ENCODE measurements at regions not wholly inside any gene's neighbourhood (a gene's known extent, or its start where the extent isn't known, plus 50 kb on each side); places are given as distances from the start of the nearest gene placed in this dataset.
"Not testable (repeated sequence)": the region's sequence is repeated elsewhere in the genome, so short reads cannot be mapped to it uniquely, and the experiment has no call there.

DNA sequence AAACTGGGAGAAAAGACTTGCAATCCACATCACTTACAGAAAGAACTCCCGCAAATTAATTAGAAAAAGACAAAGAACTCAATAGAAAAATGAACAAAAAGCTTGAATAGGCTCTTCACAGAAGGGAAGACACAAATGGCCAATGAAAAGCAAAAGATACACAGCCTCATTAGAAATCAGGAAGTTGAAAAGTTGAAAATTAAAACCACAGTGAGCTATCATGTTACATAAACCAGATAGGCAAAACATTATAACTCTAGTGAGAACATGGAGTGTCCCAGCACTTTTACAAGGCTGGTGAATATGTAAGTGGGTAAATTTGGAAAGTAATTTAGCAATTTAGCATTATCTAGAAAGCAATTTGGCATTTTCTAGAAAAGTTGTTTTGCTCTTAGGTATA is 158.4 kb upstream of the RASSF8 start:
- Histone ChIP-seq H3K9me3 (ENCODE audit: low read length) (no peaks in the 10 kb centered on the region), H2AFZ (ENCODE audit: low read depth, low read length) (no peak overlapping the region), H3K4me1 (ENCODE audit: insufficient read depth, low read length) (peaks cover 25% of the 10 kb centered on the region), H3K4me3 (ENCODE audit: low read length) (no peak overlapping the region), H3K36me3 (ENCODE audit: insufficient read depth, low read length) (no peaks in the 10 kb centered on the region), H3K27me3 (ENCODE audit: insufficient read depth, low read length) (no peaks in the 10 kb centered on the region)

DNA sequence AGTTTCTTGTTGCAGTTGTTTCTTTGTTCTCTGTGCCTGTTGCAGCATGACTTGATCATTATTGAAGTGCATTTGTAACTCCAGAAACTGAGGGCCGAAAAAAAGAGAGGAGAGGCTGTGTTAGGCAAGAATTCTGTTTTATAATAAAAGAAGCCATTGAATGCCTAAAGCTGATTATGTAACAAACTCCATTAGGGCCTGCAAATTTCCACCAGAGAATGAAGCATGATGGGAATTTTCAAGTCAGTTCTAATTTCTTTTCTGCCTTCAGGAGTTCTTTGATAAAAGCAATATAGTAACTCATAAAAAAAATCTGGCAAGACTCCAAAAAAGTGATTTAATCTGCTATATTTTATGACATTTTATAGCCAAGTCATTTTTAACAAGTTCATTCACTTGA is 156.7 kb upstream of the RASSF8 start:
- Histone ChIP-seq H3K4me3 (ENCODE audit: low read length) (no peak overlapping the region), H3K27me3 (ENCODE audit: insufficient read depth, low read length) (no peaks in the 10 kb centered on the region), H3K36me3 (ENCODE audit: insufficient read depth, low read length) (no peaks in the 10 kb centered on the region), H2AFZ (ENCODE audit: low read depth, low read length) (no peak overlapping the region), H3K9me3 (ENCODE audit: low read length) (no peaks in the 10 kb centered on the region), H3K4me1 (ENCODE audit: insufficient read depth, low read length) (peaks cover 12% of the 10 kb centered on the region)

DNA sequence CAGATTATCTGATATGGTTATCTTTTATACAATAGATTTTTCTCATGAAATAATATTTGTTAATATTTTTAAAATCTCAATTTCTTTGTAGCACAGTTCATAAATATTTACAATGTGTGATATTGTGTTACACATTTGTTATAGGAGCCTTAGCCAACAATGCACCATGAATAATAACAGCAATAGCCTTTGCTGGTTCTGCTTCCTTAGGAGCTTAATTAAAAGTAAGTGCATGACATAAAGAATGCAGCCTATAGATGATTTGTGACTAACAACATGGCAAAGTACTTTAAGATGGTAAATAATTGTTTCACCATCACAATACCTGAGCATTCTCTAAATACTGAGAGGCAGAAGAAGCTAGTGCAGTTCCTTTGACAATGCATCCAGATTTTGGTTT is 156.3 kb upstream of the RASSF8 start:
- H2AFZ ChIP-seq (ENCODE audit: low read depth, low read length) = no peak overlapping the region
- no peaks in the 10 kb centered on the region for H3K27me3 ChIP-seq (ENCODE audit: insufficient read depth, low read length)
- H3K4me3 ChIP-seq (ENCODE audit: low read length) = no peak overlapping the region
- H3K9me3 ChIP-seq (ENCODE audit: low read length) = no peaks in the 10 kb centered on the region
- peaks cover 10% of the 10 kb centered on the region for H3K4me1 ChIP-seq (ENCODE audit: insufficient read depth, low read length)
- no peaks in the 10 kb centered on the region for H3K36me3 ChIP-seq (ENCODE audit: insufficient read depth, low read length)

DNA sequence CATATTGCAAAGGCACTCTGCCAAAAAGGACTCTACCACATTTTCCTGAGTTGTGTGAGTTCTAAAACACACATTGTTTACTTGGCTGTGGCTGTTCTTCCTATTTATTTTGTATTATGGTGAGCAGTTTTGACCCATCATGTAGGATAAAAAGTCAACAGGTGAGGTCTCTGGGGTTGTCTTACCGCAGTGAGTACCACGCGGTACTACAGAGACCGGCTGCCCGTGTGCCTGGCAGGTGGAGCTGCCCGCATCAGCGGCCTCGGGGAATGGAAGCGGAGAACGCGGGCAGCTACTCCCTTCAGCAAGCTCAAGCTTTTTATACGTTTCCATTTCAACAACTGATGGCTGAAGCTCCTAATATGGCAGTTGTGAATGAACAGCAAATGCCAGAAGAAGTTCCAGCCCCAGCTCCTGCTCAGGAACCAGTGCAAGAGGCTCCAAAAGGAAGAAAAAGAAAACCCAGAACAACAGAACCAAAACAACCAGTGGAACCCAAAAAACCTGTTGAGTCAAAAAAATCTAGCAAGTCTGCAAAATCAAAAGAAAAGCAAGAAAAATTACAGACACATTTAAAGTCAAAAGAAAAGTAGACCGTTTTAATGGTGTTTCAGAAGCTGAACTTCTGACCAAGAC is 155.3 kb upstream of the RASSF8 start:
- H3K4me3 ChIP-seq (ENCODE audit: low read length); H3K36me3 ChIP-seq (ENCODE audit: insufficient read depth, low read length); H3K27me3 ChIP-seq (ENCODE audit: insufficient read depth, low read length); H3K4me1 ChIP-seq (ENCODE audit: insufficient read depth, low read length); H2AFZ ChIP-seq (ENCODE audit: low read depth, low read length); H3K9me3 ChIP-seq (ENCODE audit: low read length): not testable (repeated sequence)

DNA sequence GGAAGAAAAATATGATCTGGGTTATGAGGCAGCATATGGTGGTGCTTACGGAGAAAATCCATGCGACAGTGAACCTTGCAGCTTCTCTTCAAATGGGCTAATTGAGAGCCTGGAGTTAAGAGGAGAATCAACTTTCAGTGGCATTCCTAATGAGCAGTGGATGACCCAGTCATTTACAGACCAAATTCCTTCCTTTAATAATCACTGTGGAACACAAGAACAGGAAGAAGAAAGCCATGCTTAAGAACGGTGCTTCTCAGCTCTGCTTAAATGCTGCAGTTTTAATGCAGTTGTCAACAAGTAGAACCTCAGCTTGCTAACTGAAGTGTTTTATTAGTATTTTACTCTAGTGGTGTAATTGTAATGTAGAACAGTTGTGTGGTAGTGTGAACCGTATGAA is 154.2 kb upstream of the RASSF8 start:
- H3K36me3 ChIP-seq (ENCODE audit: insufficient read depth, low read length); H3K27me3 ChIP-seq (ENCODE audit: insufficient read depth, low read length); H3K4me3 ChIP-seq (ENCODE audit: low read length); H2AFZ ChIP-seq (ENCODE audit: low read depth, low read length); H3K4me1 ChIP-seq (ENCODE audit: insufficient read depth, low read length); H3K9me3 ChIP-seq (ENCODE audit: low read length): not testable (repeated sequence)

DNA sequence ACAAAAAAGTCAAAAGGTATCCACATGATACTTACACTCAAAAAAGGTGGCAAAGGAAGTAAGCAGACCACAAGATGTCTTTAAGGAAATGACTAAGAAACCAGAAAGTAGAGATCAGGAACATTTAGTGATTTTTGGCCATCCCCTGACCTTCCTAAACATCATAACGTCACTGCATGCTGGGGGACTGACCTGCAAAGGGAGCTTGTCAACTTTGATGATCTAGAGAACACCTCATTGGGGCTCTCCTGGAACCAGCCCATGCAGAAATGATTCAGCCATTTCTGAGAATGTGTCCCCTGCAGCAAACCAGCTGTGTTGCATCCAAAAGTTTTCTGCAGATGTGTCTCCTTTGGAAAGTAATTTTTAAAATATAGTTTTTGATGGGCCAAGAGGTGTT is 152.2 kb upstream of the RASSF8 start:
- H3K27me3 ChIP-seq (ENCODE audit: insufficient read depth, low read length) = no peaks in the 10 kb centered on the region
- H2AFZ ChIP-seq (ENCODE audit: low read depth, low read length) = no peak overlapping the region
- no peaks in the 10 kb centered on the region for H3K9me3 ChIP-seq (ENCODE audit: low read length)
- H3K36me3 ChIP-seq (ENCODE audit: insufficient read depth, low read length) = no peaks in the 10 kb centered on the region
- H3K4me1 ChIP-seq (ENCODE audit: insufficient read depth, low read length) = peaks cover 9% of the 10 kb centered on the region
- no peak overlapping the region for H3K4me3 ChIP-seq (ENCODE audit: low read length)

DNA sequence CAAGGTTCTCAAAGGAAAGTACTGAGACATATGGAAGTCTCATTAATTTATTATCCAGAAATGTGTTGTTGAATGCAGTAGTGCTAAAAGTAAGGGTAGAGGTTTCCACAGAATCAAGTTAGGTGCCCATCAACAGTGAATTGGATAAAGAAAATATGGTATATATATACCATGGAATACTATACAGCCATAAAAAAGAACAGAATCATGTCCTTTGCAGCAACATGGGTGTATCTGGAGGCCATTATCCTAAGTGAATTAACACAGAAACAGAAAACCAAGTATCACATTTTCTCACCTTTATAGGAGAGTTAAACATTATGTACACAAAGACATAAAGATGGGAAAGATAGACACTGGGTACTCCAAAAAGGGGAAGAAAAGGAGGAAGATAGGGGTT is 149.9 kb upstream of the RASSF8 start:
- Histone ChIP-seq H3K36me3 (ENCODE audit: insufficient read depth, low read length) (no peaks in the 10 kb centered on the region), H3K9me3 (ENCODE audit: low read length) (no peaks in the 10 kb centered on the region), H3K27me3 (ENCODE audit: insufficient read depth, low read length) (no peaks in the 10 kb centered on the region), H3K4me1 (ENCODE audit: insufficient read depth, low read length) (no peaks in the 10 kb centered on the region), H3K4me3 (ENCODE audit: low read length) (no peak overlapping the region), H2AFZ (ENCODE audit: low read depth, low read length) (no peak overlapping the region)

DNA sequence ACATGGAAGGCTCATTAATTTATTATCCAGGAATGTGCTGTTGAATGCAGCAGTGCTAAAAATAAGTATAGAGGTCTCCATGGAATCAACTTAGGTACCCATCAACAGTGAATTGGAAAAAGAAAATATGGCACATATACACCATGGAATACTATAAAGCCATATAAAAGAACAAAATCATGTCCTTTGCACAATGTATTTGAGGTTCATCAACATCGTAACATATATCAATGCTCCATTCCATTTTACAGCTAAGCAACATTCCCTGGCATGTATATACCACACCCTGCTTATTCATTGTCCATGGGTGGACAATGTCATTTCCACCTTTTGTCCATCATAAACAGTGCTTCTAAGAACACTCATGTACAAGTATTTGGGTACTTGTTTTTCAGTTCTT is 147.8 kb upstream of the RASSF8 start:
- Histone ChIP-seq H3K27me3 (ENCODE audit: insufficient read depth, low read length) (no peaks in the 10 kb centered on the region), H3K9me3 (ENCODE audit: low read length) (no peaks in the 10 kb centered on the region), H3K4me1 (ENCODE audit: insufficient read depth, low read length) (no peaks in the 10 kb centered on the region), H2AFZ (ENCODE audit: low read depth, low read length) (no peak overlapping the region), H3K4me3 (ENCODE audit: low read length) (no peak overlapping the region), H3K36me3 (ENCODE audit: insufficient read depth, low read length) (no peaks in the 10 kb centered on the region)

DNA sequence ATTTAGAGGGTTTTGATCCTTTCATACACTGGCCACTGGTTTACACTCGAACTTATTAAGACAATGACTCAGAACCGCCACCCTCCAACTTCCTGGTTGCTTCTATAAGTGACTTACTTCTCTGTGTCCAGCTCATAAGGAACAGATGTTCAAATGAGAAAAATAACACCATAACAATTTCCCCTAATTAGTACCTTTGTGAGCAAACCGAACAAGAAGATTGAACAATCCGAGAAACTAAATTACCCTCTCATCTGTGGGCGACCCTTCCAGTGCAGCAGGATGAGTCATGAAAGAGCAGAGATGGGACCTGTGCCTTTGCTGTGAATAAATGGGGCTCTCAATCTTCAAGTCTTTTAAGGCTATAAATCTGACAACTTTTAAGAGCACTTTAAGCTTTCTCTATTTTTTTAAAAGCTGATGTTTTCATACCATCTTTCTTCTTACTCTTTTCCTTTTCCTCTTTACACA is 146.8 kb upstream of the RASSF8 start:
- H3K27me3 ChIP-seq (ENCODE audit: insufficient read depth, low read length) = no peaks in the 10 kb centered on the region
- H3K9me3 ChIP-seq (ENCODE audit: low read length) = no peaks in the 10 kb centered on the region
- H3K36me3 ChIP-seq (ENCODE audit: insufficient read depth, low read length) = no peaks in the 10 kb centered on the region
- H3K4me3 ChIP-seq (ENCODE audit: low read length) = no peak overlapping the region
- no peaks in the 10 kb centered on the region for H3K4me1 ChIP-seq (ENCODE audit: insufficient read depth, low read length)
- no peak overlapping the region for H2AFZ ChIP-seq (ENCODE audit: low read depth, low read length)

DNA sequence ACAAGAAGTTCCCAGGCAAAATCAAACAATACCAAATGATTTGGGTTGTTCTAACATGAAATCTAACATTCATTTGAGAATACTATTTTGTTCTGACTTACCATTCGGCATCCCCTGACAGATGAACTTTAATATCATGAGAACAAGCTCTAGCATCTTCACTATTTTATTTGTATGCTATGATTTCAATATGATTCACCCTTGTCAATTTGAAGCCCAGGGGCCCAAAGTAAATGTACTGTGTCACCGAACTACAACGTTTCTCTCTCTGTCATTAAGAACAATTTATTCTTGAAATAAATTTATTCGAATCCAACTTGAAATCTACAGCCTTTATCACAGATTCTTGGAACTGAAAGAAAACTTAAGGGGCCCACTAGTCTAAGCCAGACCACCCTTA is 146.2 kb upstream of the RASSF8 start:
- H3K9me3 ChIP-seq (ENCODE audit: low read length) = no peaks in the 10 kb centered on the region
- H2AFZ ChIP-seq (ENCODE audit: low read depth, low read length) = no peak overlapping the region
- H3K36me3 ChIP-seq (ENCODE audit: insufficient read depth, low read length) = no peaks in the 10 kb centered on the region
- no peaks in the 10 kb centered on the region for H3K4me1 ChIP-seq (ENCODE audit: insufficient read depth, low read length)
- H3K4me3 ChIP-seq (ENCODE audit: low read length) = no peak overlapping the region
- H3K27me3 ChIP-seq (ENCODE audit: insufficient read depth, low read length) = no peaks in the 10 kb centered on the region

DNA sequence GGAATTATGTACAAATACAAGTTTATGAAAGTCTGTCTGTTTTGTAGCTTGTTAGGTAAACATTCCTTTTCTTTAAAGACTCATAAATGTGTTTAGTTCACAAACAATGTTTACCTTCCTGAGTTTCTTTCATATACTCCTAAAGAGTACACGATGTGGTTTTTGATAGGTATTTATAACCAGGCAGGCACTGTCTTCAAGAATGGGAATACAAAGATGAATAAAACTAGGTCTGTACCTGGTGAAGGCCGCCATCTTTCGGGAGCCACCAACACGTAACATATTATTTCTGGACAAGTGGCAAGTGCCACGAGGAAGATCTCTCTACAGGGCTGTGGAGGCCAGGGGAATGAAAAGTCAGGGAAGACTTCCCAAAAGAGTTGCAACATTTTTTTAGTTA is 144.6 kb upstream of the RASSF8 start:
- Histone ChIP-seq H3K36me3 (ENCODE audit: insufficient read depth, low read length) (no peaks in the 10 kb centered on the region), H2AFZ (ENCODE audit: low read depth, low read length) (no peak overlapping the region), H3K4me1 (ENCODE audit: insufficient read depth, low read length) (no peaks in the 10 kb centered on the region), H3K4me3 (ENCODE audit: low read length) (no peak overlapping the region), H3K27me3 (ENCODE audit: insufficient read depth, low read length) (no peaks in the 10 kb centered on the region), H3K9me3 (ENCODE audit: low read length) (no peaks in the 10 kb centered on the region)

DNA sequence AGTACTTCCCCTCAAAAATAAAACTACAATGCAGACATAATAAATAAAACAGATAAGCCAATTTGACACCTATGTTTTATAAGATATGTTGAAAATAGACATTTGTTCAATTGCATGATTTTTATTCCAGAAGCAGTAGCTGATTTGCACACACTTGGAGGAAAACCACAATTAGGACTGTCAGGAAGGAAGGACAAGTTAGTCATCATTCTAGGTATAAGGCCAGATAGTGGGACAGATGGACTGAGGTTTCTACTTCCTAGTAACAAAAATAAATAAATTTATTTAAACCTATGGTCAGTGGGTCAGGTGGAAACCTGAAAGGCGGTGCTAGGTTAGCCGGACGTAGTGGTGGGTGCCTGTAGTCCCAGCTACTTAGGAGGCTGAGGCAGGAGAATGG is 141.8 kb upstream of the RASSF8 start:
- Histone ChIP-seq H3K4me1 (ENCODE audit: insufficient read depth, low read length) (peaks cover 7% of the 10 kb centered on the region), H3K9me3 (ENCODE audit: low read length) (no peaks in the 10 kb centered on the region), H3K36me3 (ENCODE audit: insufficient read depth, low read length) (no peaks in the 10 kb centered on the region), H3K27me3 (ENCODE audit: insufficient read depth, low read length) (no peaks in the 10 kb centered on the region), H2AFZ (ENCODE audit: low read depth, low read length) (no peak overlapping the region), H3K4me3 (ENCODE audit: low read length) (no peak overlapping the region)

DNA sequence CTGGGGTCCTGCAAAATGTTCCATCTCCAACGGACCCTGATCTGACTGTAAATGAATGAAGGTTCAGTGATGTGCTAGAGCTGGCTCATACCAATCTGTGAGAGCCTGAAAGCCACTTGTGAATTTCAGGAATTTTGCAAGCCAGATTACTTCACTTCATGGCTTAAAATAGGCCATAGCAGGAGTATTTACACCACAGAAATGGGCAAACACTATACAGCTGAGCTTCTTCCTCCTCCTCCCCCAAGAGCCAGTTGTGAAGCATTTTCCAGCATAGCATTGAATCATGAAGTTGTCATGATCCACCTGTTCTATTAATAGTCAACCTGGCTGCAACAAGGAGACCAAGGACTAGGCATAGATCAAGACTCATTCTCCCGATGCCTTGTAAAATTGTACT is 141.3 kb upstream of the RASSF8 start:
- no peak overlapping the region for H3K4me3 ChIP-seq (ENCODE audit: low read length)
- no peaks in the 10 kb centered on the region for H3K9me3 ChIP-seq (ENCODE audit: low read length)
- no peaks in the 10 kb centered on the region for H3K36me3 ChIP-seq (ENCODE audit: insufficient read depth, low read length)
- H3K4me1 ChIP-seq (ENCODE audit: insufficient read depth, low read length) = peaks cover 7% of the 10 kb centered on the region
- H2AFZ ChIP-seq (ENCODE audit: low read depth, low read length) = no peak overlapping the region
- H3K27me3 ChIP-seq (ENCODE audit: insufficient read depth, low read length) = no peaks in the 10 kb centered on the region

DNA sequence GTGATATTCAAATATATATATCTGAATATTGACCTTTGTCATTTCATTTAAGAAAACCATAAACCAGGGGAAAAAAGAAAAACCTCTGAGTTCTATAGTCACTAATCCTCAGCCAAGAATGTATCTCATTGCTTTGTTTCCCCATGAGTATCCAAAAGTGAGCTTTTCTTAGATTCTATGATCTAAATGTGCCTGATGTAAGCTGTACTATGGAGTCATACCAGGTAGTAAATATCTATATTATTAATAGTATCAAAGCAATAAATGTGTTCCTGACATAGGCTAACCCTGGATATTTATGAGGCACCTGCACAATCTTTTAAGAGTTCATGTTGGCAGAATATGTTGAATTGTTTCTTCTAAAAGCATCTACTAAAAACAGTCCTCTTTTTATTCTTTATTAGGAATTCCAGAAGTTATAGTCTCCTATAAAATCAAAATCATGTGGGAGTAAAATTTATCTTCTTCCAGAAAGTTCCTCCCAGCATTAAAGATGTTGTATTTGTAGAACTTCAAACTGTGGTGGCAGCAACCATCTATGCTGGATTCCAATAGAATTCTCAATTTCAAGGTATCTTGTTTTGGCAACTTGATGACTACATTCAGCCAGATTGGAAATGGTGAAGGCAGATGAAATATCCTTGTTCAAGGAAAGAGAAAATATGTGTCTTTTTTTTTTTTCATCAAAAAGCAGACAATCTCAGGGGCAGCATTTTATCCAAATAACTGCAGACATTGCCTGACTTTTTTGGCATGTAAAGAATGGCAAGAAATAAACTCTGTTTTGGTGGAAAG is 139.7 kb upstream of the RASSF8 start:
- Histone ChIP-seq H3K27me3 (ENCODE audit: insufficient read depth, low read length) (no peaks in the 10 kb centered on the region), H3K4me1 (ENCODE audit: insufficient read depth, low read length) (peaks cover 7% of the 10 kb centered on the region), H3K36me3 (ENCODE audit: insufficient read depth, low read length) (no peaks in the 10 kb centered on the region), H2AFZ (ENCODE audit: low read depth, low read length) (no peak overlapping the region), H3K9me3 (ENCODE audit: low read length) (no peaks in the 10 kb centered on the region), H3K4me3 (ENCODE audit: low read length) (no peak overlapping the region)

Data from neuron (in vitro differentiated cells).